H1 (cell line): ENCODE measurements at regions not wholly inside any gene's neighbourhood (a gene's known extent, or its start where the extent isn't known, plus 50 kb on each side); places are given as distances from the start of the nearest gene placed in this dataset.

Experiments
- EZH2 ChIP-seq: fragments of 200-600 bp; sonication (generic); IDR thresholded peaks from 2 replicates; pipeline ENCODE4 v1.7.1; 2012; ENCODE audit warnings: low read depth, mild to moderate bottlenecking, moderate library complexity, low read length, inconsistent platforms; ENCODE audit not compliant: severe bottlenecking
- FOSL1 ChIP-seq: IDR thresholded peaks from 2 replicates; pipeline ENCODE4 v1.6.1; 2011; ENCODE audit warnings: mild to moderate bottlenecking, low read depth, low read length, moderate library complexity; ENCODE audit not compliant: insufficient read depth
- JUN ChIP-seq: IDR thresholded peaks from 2 replicates; pipeline ENCODE4 v1.6.1; 2011; ENCODE audit warnings: low read depth, mild to moderate bottlenecking, improper control_type of control experiment, low read length
- POU5F1 ChIP-seq: IDR thresholded peaks from 2 replicates; pipeline ENCODE4 v1.6.1; 2011; ENCODE audit warnings: low read depth, mild to moderate bottlenecking, low read length, moderate library complexity
- TF ChIP-seq, protein P1 (sequence below), 3 experiments: IDR thresholded peaks; 1 replicate in 2 of 3; 2 replicates in 1 of 3; pipeline versions ENCODE4 v1.5.1 to v1.6.1; 2011; ENCODE audit warnings: low read length in 3 of 3, mild to moderate bottlenecking in 3 of 3, inconsistent platforms in 2 of 3, low read depth in 1 of 3, moderate library complexity in 1 of 3; ENCODE audit not compliant: insufficient read depth in 1 of 3; ENCODE audit errors: control extremely low read depth in 1 of 3

DNA sequence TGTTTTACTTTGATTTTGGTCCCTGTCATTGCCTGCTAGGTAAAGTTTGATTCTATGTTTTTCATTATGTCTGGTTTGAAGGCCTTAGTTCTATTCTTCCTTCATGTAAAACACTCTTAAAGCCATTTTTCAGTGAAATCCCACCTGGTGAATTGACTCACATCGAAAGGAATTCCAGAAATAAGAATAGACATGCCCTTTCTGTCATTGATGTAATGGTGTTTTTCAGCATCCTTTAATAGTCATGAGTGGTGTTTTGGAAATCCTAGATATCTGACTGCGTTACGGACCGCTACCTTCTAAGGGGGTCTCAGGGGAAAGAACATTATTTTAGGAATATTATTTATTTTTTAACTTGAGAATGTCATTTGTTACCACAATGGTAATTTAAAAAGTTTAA is 104.5 kb upstream of the ZEB2 start:
- TF ChIP-seq, protein P1, sequence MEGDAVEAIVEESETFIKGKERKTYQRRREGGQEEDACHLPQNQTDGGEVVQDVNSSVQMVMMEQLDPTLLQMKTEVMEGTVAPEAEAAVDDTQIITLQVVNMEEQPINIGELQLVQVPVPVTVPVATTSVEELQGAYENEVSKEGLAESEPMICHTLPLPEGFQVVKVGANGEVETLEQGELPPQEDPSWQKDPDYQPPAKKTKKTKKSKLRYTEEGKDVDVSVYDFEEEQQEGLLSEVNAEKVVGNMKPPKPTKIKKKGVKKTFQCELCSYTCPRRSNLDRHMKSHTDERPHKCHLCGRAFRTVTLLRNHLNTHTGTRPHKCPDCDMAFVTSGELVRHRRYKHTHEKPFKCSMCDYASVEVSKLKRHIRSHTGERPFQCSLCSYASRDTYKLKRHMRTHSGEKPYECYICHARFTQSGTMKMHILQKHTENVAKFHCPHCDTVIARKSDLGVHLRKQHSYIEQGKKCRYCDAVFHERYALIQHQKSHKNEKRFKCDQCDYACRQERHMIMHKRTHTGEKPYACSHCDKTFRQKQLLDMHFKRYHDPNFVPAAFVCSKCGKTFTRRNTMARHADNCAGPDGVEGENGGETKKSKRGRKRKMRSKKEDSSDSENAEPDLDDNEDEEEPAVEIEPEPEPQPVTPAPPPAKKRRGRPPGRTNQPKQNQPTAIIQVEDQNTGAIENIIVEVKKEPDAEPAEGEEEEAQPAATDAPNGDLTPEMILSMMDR (IDR thresholded peaks at IDR 0.05; ENCODE audit: control extremely low read depth in 1 of 3, insufficient read depth in 1 of 3, low read depth in 1 of 3, low read length in 3 of 3), result no peak
- no peak for TF ChIP-seq EZH2
- no peak for TF ChIP-seq JUN
- no peak for TF ChIP-seq POU5F1
- no peak for TF ChIP-seq FOSL1
